Kidney tubule cell (primary cell): ENCODE measurements at regions not wholly inside any gene's neighbourhood (a gene's known extent, or its start where the extent isn't known, plus 50 kb on each side); places are given as distances from the start of the nearest gene placed in this dataset.
A peak's percentile ranks its signal among the peaks of the same experiment; 100 is the strongest.

ENCODE experiments used
- DNase-seq: peaks from one replicate; pipeline ENCODE4 v3.0.0-alpha.2; 2018; ENCODE audit warnings: low spot score

GRCh38 chr2:30371028-30371689, 75.9 kb upstream of the LCLAT1 start:
- no peak for DNase-seq

- DNase-seq: no peak
Measured at GRCh38 chr2:30371772-30372373, 75.2 kb upstream of the LCLAT1 start.

GRCh38 chr2:30372826-30373225, 74.2 kb upstream of the LCLAT1 start:
- no peak for DNase-seq

GRCh38 chr2:30373881-30374302, 73.2 kb upstream of the LCLAT1 start:
- peak; percentile 46 for DNase-seq

- DNase-seq: no peak
Measured at GRCh38 chr2:30374380-30374779, 72.7 kb upstream of the LCLAT1 start.

GRCh38 chr2:30375915-30376314, 71.1 kb upstream of the LCLAT1 start:
- no peak for DNase-seq

GRCh38 chr2:30379481-30379880, 67.6 kb upstream of the LCLAT1 start:
- DNase-seq: no peak

- DNase-seq: no peak
Measured at GRCh38 chr2:30380824-30381223, 66.2 kb upstream of the LCLAT1 start.

- no peak for DNase-seq
Measured at GRCh38 chr2:30382162-30382783, 64.8 kb upstream of the LCLAT1 start.

- no peak for DNase-seq
Measured at GRCh38 chr2:30382995-30383394, 64.1 kb upstream of the LCLAT1 start.

- peak; percentile 49 for DNase-seq
Measured at GRCh38 chr2:30385327-30385726, 61.7 kb upstream of the LCLAT1 start.

GRCh38 chr2:30392097-30392496, 54.9 kb upstream of the LCLAT1 start:
- DNase-seq: no peak

- DNase-seq: no peak
Measured at GRCh38 chr2:30393510-30393909, 53.5 kb upstream of the LCLAT1 start.

- no peak for DNase-seq
Measured at GRCh38 chr2:30394096-30394495, 53.0 kb upstream of the LCLAT1 start.

- no peak for DNase-seq
Measured at GRCh38 chr2:30396436-30397232, 50.4 kb upstream of the LCLAT1 start.
